WTC11 (cell line): ENCODE measurements at regions not wholly inside any gene's neighbourhood (a gene's known extent, or its start where the extent isn't known, plus 50 kb on each side); places are given as distances from the start of the nearest gene placed in this dataset.
"Not testable (repeated sequence)": the region's sequence is repeated elsewhere in the genome, so short reads cannot be mapped to it uniquely, and the experiment has no call there.

ENCODE experiments used
- ATAC-seq: fragments of 200-7000 bp; cut with Tn5 transposase; 2 replicates; pipeline ENCODE4 v1.10.0; 2021; ENCODE audit warnings: mild to moderate bottlenecking, moderate library complexity
- CTCF ChIA-PET: fragments of 300-600 bp; sonication (Branson Sonifier 250); formaldehyde crosslinking; loops from one replicate; lab custom pipeline; 2021; ENCODE audit warnings: antibody characterized with exemption; lab: Charles Lee
- POLR2A ChIA-PET: fragments of 350-600 bp; sonication (Branson Sonifier 250); formaldehyde crosslinking; loops from one replicate; lab custom pipeline; 2021; ENCODE audit warnings: antibody characterized with exemption; lab: Charles Lee
- DNase-seq: peaks from one replicate; pipeline ENCODE4 v3.0.0; 2021; ENCODE audit warnings: low spot score
- H3K27ac Mint-ChIP-seq: 2 replicates; pipeline ENCODE4 v1.8.0; 2021; ENCODE audit warnings: mixed read lengths
- H3K27me3 Mint-ChIP-seq: 2 replicates; pipeline ENCODE4 v1.8.0; 2021; ENCODE audit warnings: low read depth, mild to moderate bottlenecking, moderate library complexity, mixed read lengths
- H3K36me3 Mint-ChIP-seq: 2 replicates; pipeline ENCODE4 v1.8.0; 2021; ENCODE audit warnings: mixed read lengths
- H3K4me1 Mint-ChIP-seq: 2 replicates; pipeline ENCODE4 v1.8.0; 2022; ENCODE audit warnings: mixed read lengths
- H3K4me3 Mint-ChIP-seq: 2 replicates; pipeline ENCODE4 v1.8.0; 2021; ENCODE audit warnings: mild to moderate bottlenecking, moderate library complexity, mixed read lengths
- H3K9me3 Mint-ChIP-seq: 2 replicates; pipeline ENCODE4 v1.8.0; 2021; ENCODE audit warnings: mixed read lengths
- AFF4 ChIP-seq: sonication (generic); formaldehyde crosslinking; IDR thresholded peaks from 2 replicates; pipeline ENCODE4 v1.8.1; 2023; ENCODE audit warnings: mild to moderate bottlenecking, missing genetic modification reagents, borderline replicate concordance
- CBFB ChIP-seq: sonication (generic); formaldehyde crosslinking; IDR thresholded peaks from 2 replicates; pipeline ENCODE4 v1.8.1; 2022; ENCODE audit warnings: mild to moderate bottlenecking, low read depth, missing genetic modification reagents
- CREM ChIP-seq: sonication (generic); formaldehyde crosslinking; IDR thresholded peaks from 2 replicates; pipeline ENCODE4 v1.8.1; 2022; ENCODE audit warnings: mild to moderate bottlenecking, missing genetic modification reagents, moderate library complexity
- ETV6 ChIP-seq: sonication (generic); formaldehyde crosslinking; IDR thresholded peaks from 2 replicates; pipeline ENCODE4 v1.8.1; 2022; ENCODE audit warnings: mild to moderate bottlenecking, missing genetic modification reagents
- IRF2 ChIP-seq: sonication (generic); formaldehyde crosslinking; IDR thresholded peaks from 2 replicates; pipeline ENCODE4 v1.8.0; 2022; ENCODE audit warnings: low read depth, missing genetic modification reagents, borderline replicate concordance
- KAT7 ChIP-seq: sonication (generic); formaldehyde crosslinking; IDR thresholded peaks from 2 replicates; pipeline ENCODE4 v1.8.1; 2023; ENCODE audit warnings: missing genetic modification reagents, mild to moderate bottlenecking, borderline replicate concordance
- NFATC4 ChIP-seq: fragments of 250-450 bp; sonication (Bioruptor Pico); IDR thresholded peaks from 2 replicates; pipeline ENCODE4 v1.9.0; 2021; ENCODE audit warnings: mild to moderate bottlenecking
- NFE2L1 ChIP-seq: sonication (generic); formaldehyde crosslinking; IDR thresholded peaks from 2 replicates; pipeline ENCODE4 v1.8.1; 2023; ENCODE audit warnings: missing genetic modification reagents
- NFYB ChIP-seq: sonication (generic); formaldehyde crosslinking; conservative IDR thresholded peaks from 2 replicates; pipeline ENCODE4 v1.8.0; 2022; ENCODE audit warnings: low read depth, missing genetic modification reagents
- NR3C1 ChIP-seq: sonication (generic); formaldehyde crosslinking; conservative IDR thresholded peaks from 2 replicates; pipeline ENCODE4 v1.8.1; 2023; ENCODE audit warnings: low read depth, mild to moderate bottlenecking, missing genetic modification reagents
- PRDM15 ChIP-seq: sonication (generic); formaldehyde crosslinking; IDR thresholded peaks from 2 replicates; pipeline ENCODE4 v1.8.0; 2022; ENCODE audit warnings: missing genetic modification reagents
- PREB ChIP-seq: sonication (generic); formaldehyde crosslinking; IDR thresholded peaks from 2 replicates; pipeline ENCODE4 v1.8.1; 2022; ENCODE audit warnings: mild to moderate bottlenecking, missing genetic modification reagents, moderate library complexity, borderline replicate concordance
- SMAD4 ChIP-seq: sonication (generic); formaldehyde crosslinking; IDR thresholded peaks from 2 replicates; pipeline ENCODE4 v1.8.0; 2022; ENCODE audit warnings: mild to moderate bottlenecking, missing genetic modification reagents
- SOX15 ChIP-seq: fragments of 250-450 bp; sonication (Bioruptor Pico); IDR thresholded peaks from 2 replicates; pipeline ENCODE4 v1.9.0; 2021; ENCODE audit warnings: mild to moderate bottlenecking
- ZSCAN18 ChIP-seq: fragments of 250-450 bp; sonication (Bioruptor Pico); IDR thresholded peaks from 2 replicates; pipeline ENCODE4 v2.1.2; 2022; ENCODE audit warnings: mild to moderate bottlenecking, moderate library complexity
- TF ChIP-seq, protein P1 (sequence below): sonication (generic); formaldehyde crosslinking; IDR thresholded peaks from 2 replicates; pipeline ENCODE4 v1.8.0; 2022; ENCODE audit warnings: mild to moderate bottlenecking, missing genetic modification reagents

- no peaks in the 10 kb centered on the region for H3K9me3 Mint-ChIP-seq
- DNase-seq (no peak), ATAC-seq (no peak)
- ChIA-PET POLR2A (no interaction called here), CTCF (no interaction called here)
- no peak overlapping the region; the same call in 1 of the 2 replicates for H3K27ac Mint-ChIP-seq
- peaks cover 52% of the 10 kb centered on the region for H3K4me1 Mint-ChIP-seq
- no peak for TF ChIP-seq AFF4 (CRISPR knock-in tag)
- no peak for TF ChIP-seq ETV6 (CRISPR knock-in tag)
- TF ChIP-seq NR3C1 (CRISPR knock-in tag) = no peak
- TF ChIP-seq CREM = no peak
- TF ChIP-seq SMAD4 (CRISPR knock-in tag) = no peak
- no peak for TF ChIP-seq IRF2
- TF ChIP-seq PRDM15 = no peak
- TF ChIP-seq SOX15 = no peak
- no peak for TF ChIP-seq PREB (CRISPR knock-in tag)
- no peak for TF ChIP-seq NFE2L1 (CRISPR knock-in tag)
- no peak for TF ChIP-seq CBFB (CRISPR knock-in tag)
- no peak for TF ChIP-seq KAT7 (CRISPR knock-in tag)
- TF ChIP-seq, protein P1, sequence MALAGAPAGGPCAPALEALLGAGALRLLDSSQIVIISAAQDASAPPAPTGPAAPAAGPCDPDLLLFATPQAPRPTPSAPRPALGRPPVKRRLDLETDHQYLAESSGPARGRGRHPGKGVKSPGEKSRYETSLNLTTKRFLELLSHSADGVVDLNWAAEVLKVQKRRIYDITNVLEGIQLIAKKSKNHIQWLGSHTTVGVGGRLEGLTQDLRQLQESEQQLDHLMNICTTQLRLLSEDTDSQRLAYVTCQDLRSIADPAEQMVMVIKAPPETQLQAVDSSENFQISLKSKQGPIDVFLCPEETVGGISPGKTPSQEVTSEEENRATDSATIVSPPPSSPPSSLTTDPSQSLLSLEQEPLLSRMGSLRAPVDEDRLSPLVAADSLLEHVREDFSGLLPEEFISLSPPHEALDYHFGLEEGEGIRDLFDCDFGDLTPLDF (CRISPR knock-in tag) = no peak
- TF ChIP-seq NFATC4 (CRISPR knock-in tag) = no peak
- no peak for TF ChIP-seq NFYB
- no peak for TF ChIP-seq ZSCAN18
- no peaks in the 10 kb centered on the region for H3K27me3 Mint-ChIP-seq
- H3K36me3 Mint-ChIP-seq = no peaks in the 10 kb centered on the region
- H3K4me3 Mint-ChIP-seq = no peak overlapping the region
Observed at GRCh38 chrX:23515028-23515427, 152.3 kb upstream of the PRDX4 start.

GRCh38 chrX:23523026-23523657 lies 144.2 kb upstream of the PRDX4 start:
- H3K4me1 Mint-ChIP-seq, POLR2A ChIA-PET: not testable (repeated sequence)

More at GRCh38 chrX:23523026-23523657, 144.2 kb upstream of the PRDX4 start:
- ATAC-seq, DNase-seq, CTCF ChIA-PET, H3K27ac Mint-ChIP-seq, H3K4me3 Mint-ChIP-seq, H3K27me3 Mint-ChIP-seq: not testable (repeated sequence)
- H3K36me3 Mint-ChIP-seq = peaks cover 14% of the 10 kb centered on the region
- peaks cover 22% of the 10 kb centered on the region for H3K9me3 Mint-ChIP-seq
